GM19372 (cell line): ENCODE measurements at regions not wholly inside any gene's neighbourhood (a gene's known extent, or its start where the extent isn't known, plus 50 kb on each side); places are given as distances from the start of the nearest gene placed in this dataset.
"Not testable (repeated sequence)": the region's sequence is repeated elsewhere in the genome, so short reads cannot be mapped to it uniquely, and the experiment has no call there.

Source experiments
- ATAC-seq: cut with Tn5 transposase; IDR thresholded peaks from one replicate; pipeline ENCODE4 v1.9.1; 2021; ENCODE audit warnings: mild to moderate bottlenecking, low read depth, moderate library complexity; ENCODE audit not compliant: unreplicated experiment

DNA sequence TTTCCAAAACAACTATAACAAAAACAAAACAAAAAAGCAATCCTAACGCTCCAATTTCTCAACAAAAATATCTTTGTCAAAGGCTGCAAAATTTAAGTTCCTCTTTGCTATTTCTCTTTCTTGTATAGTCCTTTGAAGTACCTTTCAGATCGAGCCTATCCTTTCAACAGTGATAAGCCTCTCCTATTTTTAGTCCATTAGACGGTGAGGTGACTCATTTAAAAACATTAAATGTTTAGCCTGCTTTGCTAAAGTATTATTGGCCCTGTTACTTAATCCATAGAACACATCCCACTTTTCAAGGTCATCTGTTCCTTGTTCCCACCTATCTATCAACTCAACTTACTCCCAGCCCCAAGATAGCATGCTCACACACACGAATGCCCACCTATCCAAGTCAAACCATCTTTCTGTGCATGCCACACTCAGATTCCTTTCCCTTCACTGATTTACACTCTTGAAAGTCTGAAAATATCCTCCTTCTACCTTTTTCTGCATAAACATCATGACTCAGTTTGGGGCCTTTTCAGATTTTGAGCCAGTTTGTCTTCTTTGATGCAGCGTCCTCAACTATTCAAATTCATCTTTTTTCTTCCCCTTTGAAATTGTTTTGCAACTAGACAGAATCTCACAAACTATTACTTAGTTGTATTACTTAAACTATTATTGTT is 224.9 kb upstream of the TMEM229A start:
- no peak for ATAC-seq

DNA sequence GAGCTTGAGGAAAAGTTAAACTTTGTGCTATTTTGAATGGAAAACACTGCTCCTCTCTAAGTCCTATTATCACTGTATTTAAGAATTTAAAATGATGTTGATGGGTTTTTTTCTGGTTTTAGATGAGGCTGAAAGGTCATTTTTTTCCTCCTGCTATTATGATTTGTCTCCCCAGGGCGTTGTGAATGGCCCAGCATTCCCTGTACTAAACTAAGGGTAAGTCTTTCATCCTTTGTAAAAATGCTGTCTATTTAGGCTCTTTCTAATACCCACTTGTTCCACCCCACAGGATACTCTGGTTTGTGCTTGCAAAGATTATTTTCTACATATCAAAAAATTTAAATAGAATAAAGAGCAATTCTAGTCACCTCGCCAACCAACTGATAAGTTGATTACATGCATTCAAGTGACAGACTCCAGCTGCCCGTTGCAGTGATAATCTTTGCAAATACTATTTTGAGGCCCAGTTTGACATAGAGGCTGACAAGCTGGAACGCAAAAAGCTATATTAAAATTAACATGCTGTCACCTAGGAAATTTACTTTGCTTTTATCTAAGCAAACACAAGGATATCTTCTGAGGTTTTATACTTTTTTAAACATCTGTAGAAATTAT is 222.3 kb upstream of the TMEM229A start:
- ATAC-seq, result no peak

DNA sequence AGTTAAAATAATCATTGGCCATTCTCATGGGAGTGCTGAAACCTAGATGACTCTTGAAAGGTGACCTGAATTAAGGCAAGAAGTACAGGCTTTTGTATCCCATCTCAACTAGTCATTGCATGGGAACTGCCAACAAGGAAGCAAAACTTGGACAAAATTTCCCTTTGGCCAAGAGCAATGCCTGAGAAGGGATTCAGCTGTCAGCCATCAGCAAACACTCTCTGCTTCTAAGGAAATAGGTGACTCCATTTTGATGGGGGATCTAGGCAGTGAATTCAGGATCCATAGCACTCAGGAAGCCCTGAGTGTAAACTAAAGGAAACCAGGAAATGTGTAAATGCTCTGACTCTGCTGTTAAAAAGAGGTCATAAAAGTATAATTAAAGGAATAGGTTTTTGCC is 221.5 kb upstream of the TMEM229A start:
- no peak for ATAC-seq

DNA sequence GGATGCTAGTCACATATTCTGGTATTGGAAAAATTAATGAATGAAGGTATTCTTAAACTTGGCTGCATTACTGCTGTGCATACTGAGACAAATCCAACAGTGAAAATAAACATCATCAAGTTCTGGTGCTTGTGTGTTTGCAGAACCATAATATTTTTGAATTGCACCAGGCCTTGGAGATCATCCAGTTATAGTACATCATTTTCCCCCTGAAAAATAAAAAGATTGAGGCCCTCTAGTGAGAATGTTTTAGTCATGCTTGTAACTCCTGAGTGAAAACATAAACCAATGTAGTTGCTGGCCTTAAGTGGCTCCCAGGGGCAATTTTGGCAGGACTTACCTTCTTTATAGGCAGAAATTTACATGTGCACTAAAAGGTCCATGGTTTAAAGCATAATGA is 218.8 kb upstream of the TMEM229A start:
- no peak for ATAC-seq

DNA sequence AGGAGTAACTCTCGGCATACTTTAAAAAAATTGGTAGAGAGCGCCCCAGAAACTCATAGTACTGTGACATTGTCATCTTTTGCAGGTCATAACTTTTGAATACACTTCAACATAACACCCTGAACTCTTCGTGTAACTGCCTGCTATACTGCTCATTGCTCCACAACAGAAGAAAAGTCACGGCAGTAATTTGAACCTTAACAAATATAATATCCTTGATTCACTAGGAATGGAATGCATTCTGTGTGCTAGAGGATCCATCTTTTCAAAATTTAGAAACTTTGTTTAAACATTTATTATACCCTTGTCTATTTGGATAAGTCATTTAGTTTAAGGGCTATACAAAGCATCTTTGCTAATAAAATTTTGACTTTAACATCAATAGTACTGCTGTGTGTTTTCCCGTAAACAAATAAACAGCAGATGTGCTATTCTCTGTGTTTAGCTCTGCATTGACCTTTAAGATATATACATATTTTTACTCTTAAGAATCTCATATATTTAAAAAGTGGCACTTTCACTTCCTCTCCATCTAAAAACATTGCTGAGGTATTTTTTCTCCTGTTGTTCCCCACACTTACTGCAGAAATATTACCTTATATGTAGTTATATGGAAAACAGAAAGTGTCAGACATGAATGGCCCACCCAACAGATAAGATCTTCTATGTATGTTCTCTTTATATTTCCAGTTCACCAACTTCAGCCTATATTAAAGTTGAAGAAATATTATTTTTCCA is 217.6 kb upstream of the TMEM229A start:
- no peak for ATAC-seq

DNA sequence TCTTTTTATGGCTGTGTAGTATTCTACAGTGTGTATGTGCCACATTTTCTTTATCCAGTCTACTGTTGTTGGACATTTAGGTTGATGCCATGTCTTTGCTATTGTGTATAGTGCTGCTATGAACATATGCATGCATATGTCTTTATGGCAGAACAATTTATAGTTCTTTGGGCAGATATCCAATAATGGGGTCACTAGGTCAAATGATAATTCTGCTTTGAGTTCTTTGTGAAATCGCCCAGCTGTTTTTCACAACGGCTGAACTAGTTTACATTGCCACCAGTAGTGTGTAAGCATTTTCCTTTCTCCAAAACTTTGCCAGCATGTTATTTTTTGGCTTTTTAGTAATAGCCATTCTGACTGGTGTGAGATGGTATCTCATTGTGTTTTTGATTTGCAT is 214.8 kb upstream of the TMEM229A start:
- no peak for ATAC-seq

DNA sequence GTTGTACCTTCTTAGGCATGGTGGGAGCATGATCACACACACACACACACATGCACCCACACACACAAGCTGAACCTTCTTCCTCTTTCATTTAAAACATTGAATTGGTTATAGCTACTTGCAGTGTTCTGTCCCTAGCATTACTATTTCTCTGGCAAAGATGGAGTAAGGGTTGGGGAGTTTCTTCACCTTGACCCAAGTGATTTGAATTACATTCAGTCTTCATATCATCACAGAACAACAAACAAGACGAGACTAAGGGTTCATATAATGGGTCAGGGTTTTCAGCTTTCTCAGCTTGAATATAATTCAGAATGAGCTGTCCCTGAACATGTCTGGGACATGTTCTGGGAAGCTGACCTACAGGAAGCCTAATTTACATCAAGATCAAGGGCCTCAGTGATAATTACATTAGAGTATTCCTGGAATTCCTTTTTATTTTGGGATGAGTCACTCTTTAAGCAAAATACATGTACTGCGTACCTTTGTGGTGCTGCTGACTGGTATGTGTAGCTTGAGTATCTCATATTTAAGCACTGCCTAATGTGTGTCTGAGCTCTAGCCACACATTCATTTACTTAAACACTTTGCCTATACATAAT is 213.5 kb upstream of the TMEM229A start:
- no peak for ATAC-seq

DNA sequence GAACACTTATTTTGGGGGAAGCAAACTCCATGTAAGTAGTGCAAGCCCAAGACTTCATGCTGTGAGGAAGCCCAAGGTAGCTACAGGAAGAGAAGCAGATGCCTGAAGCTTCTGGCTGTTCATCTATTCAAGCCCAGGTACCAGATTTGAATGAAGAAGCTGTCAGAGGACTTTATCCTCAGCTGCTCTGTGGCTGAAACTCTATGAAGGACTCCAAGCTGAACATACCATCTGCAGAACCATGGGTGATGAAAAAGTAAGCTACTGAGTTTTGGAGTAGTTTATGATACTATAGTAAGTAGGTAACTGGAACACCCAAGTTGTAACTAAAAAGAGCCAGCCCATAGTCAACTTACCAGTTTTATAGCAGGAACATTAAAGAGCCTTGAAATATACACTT is 211.6 kb upstream of the TMEM229A start:
- not testable (repeated sequence) for ATAC-seq

DNA sequence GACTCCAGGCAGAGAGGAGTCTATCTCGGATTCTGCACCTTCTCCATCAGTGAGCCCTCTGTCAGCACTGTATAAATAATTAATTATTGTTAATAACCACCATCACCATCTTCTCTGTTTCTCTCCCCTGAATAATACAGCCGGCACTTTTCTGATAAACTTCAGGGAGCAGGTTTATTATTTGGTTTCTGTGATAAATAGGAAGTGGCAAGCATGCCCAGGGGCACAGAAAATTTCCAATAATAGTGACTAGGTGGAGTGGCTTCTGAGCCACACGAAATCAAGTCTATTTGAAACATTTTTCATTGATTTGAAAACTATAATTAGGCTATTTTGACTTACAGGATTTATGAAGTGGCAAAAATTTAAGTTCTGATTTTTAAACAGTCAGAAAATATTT is 186.8 kb upstream of the TMEM229A start:
- ATAC-seq, result no peak

DNA sequence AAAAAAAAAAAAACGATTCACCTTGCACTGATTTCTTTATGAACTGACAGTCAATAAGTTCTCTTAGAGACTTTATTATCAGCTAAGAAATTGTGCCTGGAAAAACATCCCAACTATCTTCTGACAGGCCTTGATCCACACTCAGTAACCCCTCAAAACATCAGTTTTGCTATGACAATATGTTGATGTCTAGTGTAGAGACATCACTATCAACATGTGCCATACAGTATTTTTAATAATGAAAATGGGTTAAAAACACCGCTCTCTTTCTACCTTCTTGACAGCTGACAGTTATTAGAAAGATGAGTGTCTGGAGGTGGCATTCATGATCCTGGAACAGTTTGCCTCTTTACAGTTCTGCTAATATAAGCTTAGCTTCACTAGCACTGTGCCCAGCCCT is 175.8 kb upstream of the TMEM229A start:
- no peak for ATAC-seq

DNA sequence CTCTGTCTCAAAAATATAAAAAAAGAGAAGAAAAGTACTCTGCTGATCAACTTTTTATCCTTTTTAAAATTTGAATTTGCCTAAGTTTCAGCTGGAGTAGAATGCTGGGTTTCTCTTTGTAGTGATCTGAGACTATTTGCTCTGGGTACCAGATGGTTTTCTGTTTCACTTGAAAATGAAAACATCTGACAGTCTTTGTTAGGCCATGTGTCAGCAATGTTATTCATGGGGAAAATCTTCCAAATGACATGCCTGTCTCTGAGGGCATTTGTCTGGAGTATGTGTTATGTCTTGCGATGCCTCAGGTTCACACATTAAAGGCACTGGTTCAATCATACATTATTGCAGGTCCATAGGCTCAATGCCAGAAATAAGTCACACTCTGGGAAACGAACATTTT is 175.3 kb upstream of the TMEM229A start:
- ATAC-seq, result no peak

DNA sequence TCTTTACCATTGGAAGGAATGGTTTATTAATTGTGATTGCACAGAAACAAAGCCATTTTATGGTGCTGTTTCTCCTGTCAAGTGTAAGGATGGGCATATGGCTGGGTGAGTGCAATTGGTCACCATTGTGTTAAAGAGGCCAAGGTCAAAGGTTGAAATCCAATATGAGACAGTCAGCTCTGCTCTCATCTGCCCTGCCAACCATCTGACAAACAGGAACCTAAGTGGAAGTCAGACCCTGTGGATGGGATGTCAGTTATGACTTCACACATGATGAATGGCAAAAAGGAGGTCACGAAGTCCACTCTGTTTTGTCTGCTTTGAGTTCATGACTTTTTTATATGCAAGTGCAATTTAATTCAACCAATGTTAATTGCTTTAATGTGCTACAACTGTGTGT is 172.7 kb upstream of the TMEM229A start:
- ATAC-seq, result no peak

DNA sequence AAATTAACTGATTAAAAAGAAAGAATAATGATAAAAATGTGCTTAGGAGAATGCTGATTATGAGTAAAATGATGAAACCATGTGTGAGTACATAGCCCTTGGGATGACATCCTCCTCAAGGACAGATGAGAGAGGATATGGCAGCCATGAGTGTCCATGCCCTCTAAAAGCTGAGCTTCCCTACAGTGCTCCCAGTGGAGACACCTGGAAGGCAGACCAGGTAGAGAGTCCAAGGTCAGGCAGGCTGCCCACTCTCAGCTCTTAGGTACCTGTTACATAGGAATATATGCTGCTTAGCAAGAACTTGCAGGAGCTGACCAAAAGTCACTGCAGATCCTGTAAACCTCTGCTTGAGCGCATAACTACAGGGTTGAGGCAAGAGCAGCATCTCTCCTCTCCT is 169.7 kb upstream of the TMEM229A start:
- no peak for ATAC-seq

DNA sequence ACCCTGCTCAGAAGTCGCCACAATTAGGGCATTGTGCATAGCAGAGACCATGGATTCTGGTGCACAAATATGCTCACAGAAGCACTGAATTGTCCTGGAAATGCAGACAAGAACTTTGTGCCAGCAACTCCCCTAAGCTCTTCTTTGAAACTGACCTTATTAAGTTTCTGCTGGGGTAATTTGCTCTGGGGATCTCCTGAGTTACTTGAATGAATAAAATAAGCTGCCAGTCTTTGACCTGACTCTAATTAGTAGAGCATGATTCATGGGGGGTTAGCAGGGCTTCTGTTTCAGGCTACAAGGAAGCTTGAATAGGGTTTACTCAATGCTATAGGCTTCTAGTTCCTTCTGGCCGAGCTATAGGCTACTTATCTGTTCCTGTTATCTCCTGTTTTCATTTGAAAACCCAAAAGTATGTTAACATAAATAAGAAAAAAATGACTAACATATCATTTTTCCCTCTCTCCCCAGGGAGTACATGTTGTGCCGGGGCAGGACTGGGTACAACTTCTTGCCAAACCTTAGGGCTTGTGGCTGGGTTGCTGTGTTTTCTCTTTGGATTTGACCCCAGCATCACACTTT is 169.0 kb upstream of the TMEM229A start:
- ATAC-seq, result no peak

DNA sequence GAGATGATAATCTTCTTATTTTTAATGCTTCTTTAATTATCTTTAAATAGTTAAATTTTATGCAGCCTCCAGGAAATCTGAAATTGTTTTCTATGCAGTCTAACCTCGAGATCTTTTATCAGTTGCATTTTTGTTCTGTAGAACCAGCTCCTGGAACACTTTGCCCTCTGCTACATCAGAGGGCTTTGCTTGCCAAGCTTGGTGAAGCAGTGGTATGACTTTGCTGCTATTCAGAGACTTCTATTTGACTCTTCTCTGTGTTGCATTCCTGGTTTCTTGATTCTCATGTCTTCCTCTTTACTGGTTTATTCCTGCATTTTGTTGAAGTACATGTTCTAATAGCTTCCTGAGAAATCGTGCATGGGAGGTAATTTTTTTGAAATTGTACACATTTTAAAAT is 163.7 kb upstream of the TMEM229A start:
- ATAC-seq, result no peak

DNA sequence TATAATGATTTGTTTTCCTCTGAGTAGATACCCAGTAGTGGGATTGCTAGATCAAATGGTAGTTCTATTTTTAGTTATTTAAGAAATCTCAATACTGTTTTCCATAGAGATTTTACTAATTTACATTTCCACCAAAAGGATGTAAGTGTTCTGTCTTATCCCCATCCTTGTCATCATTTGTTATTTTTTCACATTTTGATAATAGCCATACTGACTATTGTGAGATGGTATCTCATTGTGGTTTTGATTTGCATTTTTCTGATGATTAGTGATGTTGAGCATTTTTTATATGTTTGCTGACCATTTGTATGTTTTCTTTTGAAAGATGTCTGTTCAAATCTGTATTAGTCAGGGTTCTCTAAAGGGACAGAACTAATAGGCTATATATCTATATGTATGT is 160.0 kb upstream of the TMEM229A start:
- ATAC-seq, result no peak

DNA sequence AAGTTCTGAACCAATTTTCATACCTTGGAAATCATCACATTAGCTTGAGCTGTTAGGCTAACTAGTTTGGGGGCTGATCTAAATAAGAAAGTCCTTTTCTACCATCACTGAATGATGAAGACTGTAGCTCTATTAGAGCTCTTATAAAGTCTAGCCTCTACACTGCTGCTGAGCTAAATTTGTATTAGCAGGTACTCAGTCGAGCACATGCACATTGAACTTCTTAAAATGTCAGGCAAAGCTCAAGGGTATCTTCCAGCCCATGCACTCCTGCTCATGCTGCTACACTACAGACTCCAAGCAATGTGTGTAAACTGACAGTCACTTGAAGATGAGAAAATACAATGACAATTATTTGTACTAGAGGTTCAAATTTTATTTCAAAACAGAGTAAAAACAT is 158.8 kb upstream of the TMEM229A start:
- no peak for ATAC-seq

DNA sequence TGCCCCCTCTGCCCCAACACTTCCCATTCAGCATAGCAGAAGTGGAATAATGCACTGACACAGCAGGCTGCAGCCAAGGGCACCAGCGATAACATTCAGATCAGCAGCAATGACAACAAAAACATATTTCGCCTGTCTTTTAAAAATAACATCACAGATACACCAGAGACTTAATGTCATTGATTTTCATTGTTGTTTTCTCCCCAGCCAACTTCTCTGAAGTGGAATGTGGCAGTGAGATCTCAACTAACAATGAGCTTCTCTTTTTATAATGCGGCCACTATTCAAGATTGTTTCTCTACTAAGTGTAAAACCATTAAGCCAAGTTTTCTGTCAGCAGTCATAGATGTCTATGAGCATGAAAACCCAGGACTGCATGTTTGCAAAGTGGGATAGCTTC is 158.2 kb upstream of the TMEM229A start:
- ATAC-seq, result no peak

DNA sequence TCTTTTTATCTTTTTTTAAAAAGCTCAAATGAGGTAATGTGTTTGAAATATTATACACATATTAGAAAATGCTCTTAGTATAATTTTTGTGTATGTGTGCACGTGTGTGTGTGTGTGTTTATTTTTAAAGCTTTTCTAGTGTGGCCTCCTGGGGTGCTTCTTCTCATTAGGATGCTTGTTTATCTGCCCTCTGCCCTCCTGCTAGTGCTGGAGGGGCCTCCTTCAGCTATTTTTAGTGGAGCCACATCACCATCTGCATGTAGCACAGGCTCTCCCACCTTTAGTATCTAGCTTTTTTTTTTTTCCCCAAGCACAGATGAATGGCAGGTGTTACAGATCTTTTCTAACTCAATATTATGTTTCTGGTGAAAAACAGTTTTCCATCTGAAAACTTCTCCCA is 155.7 kb upstream of the TMEM229A start:
- ATAC-seq, result no peak

DNA sequence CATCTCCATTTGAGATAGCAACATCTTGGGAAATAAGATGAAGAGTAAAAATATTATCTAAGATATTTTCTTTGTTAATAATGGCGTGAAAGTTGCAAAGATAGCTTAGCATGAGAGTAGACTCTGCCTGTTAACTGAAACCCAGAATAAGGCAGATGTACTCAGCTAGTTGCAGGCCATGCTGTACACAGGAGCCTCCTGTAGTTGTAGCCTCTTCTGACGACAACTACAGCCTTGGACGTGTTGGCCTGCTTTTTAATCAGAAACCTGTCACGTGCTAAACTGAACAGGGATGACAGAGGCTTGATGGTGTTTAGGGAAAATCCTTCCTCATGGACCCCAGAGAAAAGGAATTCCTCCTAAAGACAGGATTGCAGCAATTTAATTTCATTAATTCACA is 155.1 kb upstream of the TMEM229A start:
- no peak for ATAC-seq

DNA sequence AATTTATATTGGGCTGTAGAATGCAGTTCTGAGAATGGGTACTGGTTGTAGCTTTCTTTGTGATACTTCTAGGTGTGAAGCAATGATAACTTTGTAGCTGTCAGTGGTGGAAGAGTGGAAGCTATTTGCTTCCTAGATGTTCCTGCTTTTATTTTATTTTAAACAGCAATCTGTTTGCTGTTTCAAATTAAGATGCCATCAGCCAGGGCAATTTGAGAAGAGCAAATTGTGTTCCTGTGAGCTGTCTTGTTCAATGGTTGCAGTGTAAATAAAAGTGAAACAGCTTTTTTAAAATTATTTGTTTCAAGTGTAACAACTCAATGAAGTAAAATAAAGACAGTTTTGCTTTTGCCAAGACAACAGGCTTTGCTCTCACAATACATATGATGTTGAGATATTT is 150.8 kb upstream of the TMEM229A start:
- no peak for ATAC-seq
